Loucy (cell line): ENCODE measurements at regions not wholly inside any gene's neighbourhood (a gene's known extent, or its start where the extent isn't known, plus 50 kb on each side); places are given as distances from the start of the nearest gene placed in this dataset.

Experiments used
- H2AFZ ChIP-seq: fragments of 200-600 bp; sonication (generic); 2 replicates; pipeline ENCODE4 v1.6.0; 2016; ENCODE audit warnings: antibody characterized with exemption, mild to moderate bottlenecking, low read length, moderate library complexity
- H3F3A ChIP-seq: fragments of 200-600 bp; 2 replicates; pipeline ENCODE4 v1.6.0; 2016; ENCODE audit warnings: antibody characterized with exemption, low read depth, mild to moderate bottlenecking
- H3K27me3 ChIP-seq: fragments of 200-600 bp; sonication (generic); 2 replicates; pipeline ENCODE4 v1.6.1; 2014; ENCODE audit warnings: low read length, mild to moderate bottlenecking; ENCODE audit not compliant: insufficient read depth, poor library complexity, severe bottlenecking
- H3K36me3 ChIP-seq: fragments of 200-600 bp; sonication (generic); 2 replicates; pipeline ENCODE4 v1.6.1; 2016; ENCODE audit warnings: low read length; ENCODE audit not compliant: insufficient read depth
- H3K4me1 ChIP-seq: fragments of 200-600 bp; sonication (generic); 2 replicates; pipeline ENCODE4 v1.5.1; 2014; ENCODE audit warnings: low read length, mild to moderate bottlenecking; ENCODE audit not compliant: insufficient read depth, poor library complexity, severe bottlenecking
- H3K4me2 ChIP-seq: fragments of 200-600 bp; sonication (generic); 2 replicates; pipeline ENCODE4 v1.6.0; 2014; ENCODE audit warnings: antibody characterized with exemption, low read length, low read depth, mild to moderate bottlenecking; ENCODE audit not compliant: poor library complexity, severe bottlenecking
- H3K4me3 ChIP-seq: fragments of 200-600 bp; sonication (generic); 2 replicates; pipeline ENCODE4 v1.5.1; 2014; ENCODE audit warnings: low read length, mild to moderate bottlenecking, mixed read lengths; ENCODE audit not compliant: poor library complexity, severe bottlenecking
- H3K79me2 ChIP-seq: fragments of 200-600 bp; sonication (generic); 2 replicates; pipeline ENCODE4 v1.6.1; 2014; ENCODE audit warnings: low read length; ENCODE audit not compliant: insufficient read depth
- H3K9ac ChIP-seq: fragments of 200-600 bp; sonication (generic); 2 replicates; pipeline ENCODE4 v1.6.0; 2014; ENCODE audit warnings: mild to moderate bottlenecking, low read depth, low read length, moderate library complexity; ENCODE audit not compliant: poor library complexity, severe bottlenecking
- H3K9me2 ChIP-seq: fragments of 200-600 bp; sonication (generic); replicated peaks from 2 replicates; pipeline ENCODE4 v1.6.1; 2016; ENCODE audit warnings: low read depth, low read length, mixed read lengths
- H3K9me3 ChIP-seq: fragments of 200-600 bp; sonication (generic); 2 replicates; pipeline ENCODE4 v1.6.1; 2014; ENCODE audit warnings: mild to moderate bottlenecking, antibody characterized with exemption, low read length, low read depth; ENCODE audit not compliant: insufficient read depth
- H4K20me1 ChIP-seq: fragments of 200-600 bp; sonication (generic); 2 replicates; pipeline ENCODE4 v1.6.0; 2014; ENCODE audit warnings: antibody characterized with exemption, low read length, mild to moderate bottlenecking; ENCODE audit not compliant: insufficient read depth, poor library complexity, severe bottlenecking
- CTCF ChIP-seq: fragments of 200-600 bp; sonication (generic); conservative IDR thresholded peaks from 2 replicates; pipeline ENCODE4 v1.5.1; 2014; ENCODE audit warnings: mild to moderate bottlenecking, antibody characterized with exemption, low read length
- EZH2phosphoT487 ChIP-seq: fragments of 200-600 bp; IDR thresholded peaks from 2 replicates; pipeline ENCODE4 v1.6.1; 2018; ENCODE audit warnings: antibody characterized with exemption, mild to moderate bottlenecking, moderate library complexity, borderline replicate concordance

- Histone ChIP-seq H3K36me3 (no peaks in the 10 kb centered on the region), H3K79me2 (no peaks in the 10 kb centered on the region), H3K4me1 (no peaks in the 10 kb centered on the region), H3K9me3 (no peaks in the 10 kb centered on the region), H4K20me1 (no peaks in the 10 kb centered on the region), H3K9ac (no peak overlapping the region), H3K4me3 (no peak overlapping the region), H2AFZ (0 out of 2 replicates have a peak overlapping the region, but pooled peaks have one; percentile 5), H3F3A (no peaks in the 10 kb centered on the region), H3K27me3 (no peaks in the 10 kb centered on the region), H3K4me2 (no peak overlapping the region), H3K9me2 (no peaks in the 10 kb centered on the region)
- TF ChIP-seq EZH2phosphoT487 (no peak), CTCF (no peak)
These were observed 141.5 kb downstream of the AQP9 start for GRCh38 chr15:58279654-58280053.

GRCh38 chr15:58282060-58282708 is 144.0 kb downstream of the AQP9 start:
- Histone ChIP-seq H3K36me3 (no peaks in the 10 kb centered on the region), H3F3A (no peaks in the 10 kb centered on the region), H3K79me2 (no peaks in the 10 kb centered on the region), H3K4me2 (no peak overlapping the region), H3K9ac (no peak overlapping the region), H3K4me3 (no peak overlapping the region), H3K4me1 (peaks cover 11% of the 10 kb centered on the region), H3K27me3 (no peaks in the 10 kb centered on the region), H3K9me3 (no peaks in the 10 kb centered on the region), H3K9me2 (no peaks in the 10 kb centered on the region), H2AFZ (no peak overlapping the region), H4K20me1 (no peaks in the 10 kb centered on the region)
- TF ChIP-seq EZH2phosphoT487 (no peak), CTCF (no peak)

- Histone ChIP-seq H2AFZ (no peak overlapping the region), H3K36me3 (no peaks in the 10 kb centered on the region), H3K4me2 (no peak overlapping the region), H3K4me3 (no peak overlapping the region), H3K4me1 (peaks cover 14% of the 10 kb centered on the region), H4K20me1 (no peaks in the 10 kb centered on the region), H3K79me2 (no peaks in the 10 kb centered on the region), H3F3A (no peaks in the 10 kb centered on the region), H3K9me2 (no peaks in the 10 kb centered on the region), H3K9me3 (no peaks in the 10 kb centered on the region), H3K9ac (no peak overlapping the region), H3K27me3 (no peaks in the 10 kb centered on the region)
- TF ChIP-seq EZH2phosphoT487 (no peak), CTCF (no peak)
These were observed 145.1 kb downstream of the AQP9 start for GRCh38 chr15:58283302-58283701.
